Activated CD4-positive, alpha-beta T cell treated with anti-CD3 and anti-CD28 coated beads for 1 hour (primary cell): ENCODE measurements at regions not wholly inside any gene's neighbourhood (a gene's known extent, or its start where the extent isn't known, plus 50 kb on each side); places are given as distances from the start of the nearest gene placed in this dataset.

ENCODE experiments used
- DNase-seq: peaks from one replicate; pipeline ENCODE4 v3.0.0-alpha.2; 2020

DNA sequence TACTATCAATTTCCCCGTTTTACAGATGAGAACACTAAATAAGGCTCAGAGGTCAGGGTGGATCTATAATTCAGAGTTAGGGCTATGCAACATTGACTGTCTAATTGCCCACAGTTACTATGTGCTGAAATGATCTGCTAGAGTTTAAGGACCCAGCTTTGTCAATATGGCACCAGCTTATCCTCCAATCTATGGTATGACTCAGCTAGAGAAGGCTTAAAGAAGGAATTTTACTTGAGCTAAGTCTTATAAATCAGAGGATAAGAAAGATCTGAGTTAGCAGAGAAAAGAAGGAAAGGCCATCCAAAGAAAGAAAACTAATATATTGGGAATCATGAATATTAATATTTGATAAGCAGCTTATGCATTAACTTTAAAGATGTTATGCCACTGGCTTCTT is 78.1 kb downstream of the ASB9 start:
- DNase-seq = no peak

GRCh38 chrX:15188039-15188438 is 81.8 kb downstream of the ASB9 start:
- no peak for DNase-seq

GRCh38 chrX:15177316-15177715 is 92.6 kb downstream of the ASB9 start:
- no peak for DNase-seq

- DNase-seq = no peak
Observed at GRCh38 chrX:15173411-15173810, 96.5 kb downstream of the ASB9 start.

DNA sequence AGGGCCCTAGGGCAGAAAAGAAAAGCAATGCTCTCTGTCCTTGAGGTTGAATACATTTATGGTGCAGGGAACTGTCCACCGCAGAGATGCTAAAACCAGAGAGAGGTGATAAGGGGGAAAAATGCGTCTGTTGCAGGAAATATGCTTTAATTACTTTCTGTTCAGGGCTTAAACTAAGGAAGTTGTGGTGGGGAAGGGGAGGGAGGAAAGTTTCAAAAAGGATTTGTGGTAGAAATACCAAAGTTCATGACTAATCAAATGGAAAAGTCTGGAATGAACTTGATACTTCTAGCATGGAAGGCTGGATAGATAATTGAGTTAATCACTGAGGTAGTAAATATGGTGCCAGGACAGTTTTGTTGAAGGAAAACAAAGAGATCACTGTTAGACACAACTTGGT is 99.0 kb downstream of the ASB9 start:
- DNase-seq = no peak

GRCh38 chrX:15167826-15168225 is 102.1 kb downstream of the ASB9 start:
- no peak for DNase-seq

DNA sequence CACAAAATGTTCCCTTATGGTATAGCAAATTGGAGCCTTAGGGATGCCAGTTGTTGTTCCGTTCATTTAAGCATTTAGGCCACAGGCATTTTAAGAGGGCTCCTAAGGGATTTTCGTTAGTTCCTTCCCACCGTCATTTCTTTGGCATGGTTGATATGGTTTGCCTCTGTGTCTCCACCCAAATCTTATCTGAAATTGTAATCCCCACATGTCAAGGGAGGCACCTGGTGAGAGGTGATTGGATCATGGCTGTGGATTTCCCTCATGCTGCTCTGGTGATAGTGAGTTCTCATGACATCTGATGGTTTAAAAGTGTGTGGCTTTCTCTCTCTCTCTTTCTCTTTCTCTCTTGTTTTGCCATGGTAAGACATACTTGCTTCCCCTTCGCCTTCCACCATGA is 104.1 kb downstream of the ASB9 start:
- no peak for DNase-seq

DNA sequence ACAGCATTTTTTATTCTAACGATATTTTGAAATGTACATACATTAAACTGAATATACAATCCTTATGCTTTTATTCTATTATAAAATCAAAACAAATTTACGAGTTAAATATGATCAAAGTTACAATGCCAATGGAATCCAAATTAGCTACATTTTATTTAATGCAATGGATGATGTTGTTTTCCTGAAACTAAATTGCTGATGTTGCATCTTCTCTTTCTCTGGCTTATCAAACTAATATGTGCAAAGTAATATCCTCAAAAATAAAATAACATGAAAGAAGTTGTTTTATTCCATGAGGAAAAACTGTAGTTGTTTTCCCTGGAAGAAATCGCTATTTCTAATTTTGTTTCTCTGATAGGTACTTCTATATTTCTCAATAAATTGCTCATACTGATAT is 106.8 kb downstream of the ASB9 start:
- no peak for DNase-seq

DNA sequence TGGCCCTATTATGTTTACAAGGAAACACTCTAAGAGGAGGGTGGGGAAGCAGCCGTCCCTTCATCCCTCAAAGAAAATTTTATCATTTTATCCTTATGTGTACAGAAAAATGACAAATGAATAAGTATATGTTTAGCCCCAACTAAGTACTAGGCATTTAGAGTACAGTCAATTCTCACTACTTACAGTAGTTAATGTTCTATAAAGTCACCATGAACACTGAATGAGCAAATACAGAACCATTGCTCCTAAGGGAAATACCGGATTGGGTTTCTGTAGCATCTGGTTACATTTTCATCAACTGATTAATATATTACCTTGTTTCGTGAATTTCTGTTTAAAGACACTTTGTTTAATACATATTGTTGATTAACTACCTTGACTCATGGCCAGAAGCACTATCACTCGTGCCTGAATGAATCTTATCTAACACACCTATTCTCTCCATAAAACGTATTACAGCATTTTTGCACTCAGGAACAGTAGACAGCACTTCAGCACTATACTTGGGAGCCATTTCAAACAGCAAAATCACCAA is 109.3 kb downstream of the ASB9 start:
- DNase-seq = no peak

- DNase-seq = no peak
Observed at GRCh38 chrX:15158736-15159406, 111.0 kb downstream of the ASB9 start.

DNA sequence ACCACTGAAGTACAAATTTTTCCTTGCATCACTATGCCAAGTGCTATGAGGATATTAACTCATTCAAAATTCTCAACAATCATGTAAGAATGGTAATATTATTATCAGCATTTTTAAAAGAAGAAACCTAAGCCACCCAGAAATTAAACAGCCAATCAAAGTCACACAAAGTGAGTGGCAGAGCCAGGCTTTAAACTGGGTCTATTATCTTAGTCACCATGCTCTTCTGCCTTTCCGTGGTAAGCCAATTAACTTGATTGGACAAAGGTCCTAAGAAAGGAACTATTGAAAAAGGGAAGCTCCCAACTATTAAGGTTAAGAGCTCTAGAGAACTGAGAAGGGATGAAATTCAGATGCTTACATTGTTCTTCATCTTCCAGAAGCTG is 111.5 kb downstream of the ASB9 start:
- no peak for DNase-seq

GRCh38 chrX:15157624-15158023 is 112.3 kb downstream of the ASB9 start:
- DNase-seq = no peak

GRCh38 chrX:15151267-15152186 is 118.4 kb downstream of the ASB9 start:
- no peak for DNase-seq

- no peak for DNase-seq
Observed at GRCh38 chrX:15150586-15150985, 119.3 kb downstream of the ASB9 start.

GRCh38 chrX:15146515-15146914 is 123.4 kb downstream of the ASB9 start:
- DNase-seq = no peak

- DNase-seq = no peak
Observed at GRCh38 chrX:15143825-15144121, 126.1 kb downstream of the ASB9 start.

DNA sequence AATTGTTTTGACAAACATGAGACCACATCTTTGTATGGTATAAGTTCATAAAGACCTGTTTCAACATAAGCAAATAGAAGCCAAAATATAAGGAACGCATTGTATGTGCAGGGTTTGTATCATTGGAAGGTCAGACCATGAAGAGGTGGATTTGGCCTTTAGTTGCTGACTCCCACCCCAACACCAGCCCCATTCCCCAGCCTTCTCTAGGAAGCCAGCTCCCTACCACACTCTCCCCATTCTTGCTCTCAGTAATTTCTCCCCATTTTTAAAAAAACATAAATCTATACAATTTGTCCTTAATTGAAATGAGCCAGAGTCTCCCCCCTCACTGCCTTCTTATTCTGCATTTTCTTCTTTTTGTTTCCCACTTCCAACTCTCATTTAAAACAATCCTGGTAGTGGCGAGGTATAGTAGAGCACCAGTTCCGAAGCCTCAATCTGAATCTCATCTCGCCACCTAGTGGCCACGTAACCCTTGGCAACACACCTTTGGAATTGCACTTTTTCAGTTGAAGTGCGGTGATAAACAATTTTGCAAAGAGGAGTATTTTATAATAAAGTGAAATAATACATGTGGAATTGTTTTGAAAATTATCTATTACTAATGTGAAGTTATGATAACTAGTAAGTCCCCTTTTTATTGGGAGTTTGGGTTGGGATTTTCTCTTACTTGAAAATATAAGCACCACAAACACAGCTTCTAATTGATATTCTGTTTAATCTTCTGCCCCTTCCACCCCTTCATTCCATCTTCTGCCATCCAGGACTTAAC is 126.6 kb downstream of the ASB9 start:
- peak; percentile 26 for DNase-seq

DNA sequence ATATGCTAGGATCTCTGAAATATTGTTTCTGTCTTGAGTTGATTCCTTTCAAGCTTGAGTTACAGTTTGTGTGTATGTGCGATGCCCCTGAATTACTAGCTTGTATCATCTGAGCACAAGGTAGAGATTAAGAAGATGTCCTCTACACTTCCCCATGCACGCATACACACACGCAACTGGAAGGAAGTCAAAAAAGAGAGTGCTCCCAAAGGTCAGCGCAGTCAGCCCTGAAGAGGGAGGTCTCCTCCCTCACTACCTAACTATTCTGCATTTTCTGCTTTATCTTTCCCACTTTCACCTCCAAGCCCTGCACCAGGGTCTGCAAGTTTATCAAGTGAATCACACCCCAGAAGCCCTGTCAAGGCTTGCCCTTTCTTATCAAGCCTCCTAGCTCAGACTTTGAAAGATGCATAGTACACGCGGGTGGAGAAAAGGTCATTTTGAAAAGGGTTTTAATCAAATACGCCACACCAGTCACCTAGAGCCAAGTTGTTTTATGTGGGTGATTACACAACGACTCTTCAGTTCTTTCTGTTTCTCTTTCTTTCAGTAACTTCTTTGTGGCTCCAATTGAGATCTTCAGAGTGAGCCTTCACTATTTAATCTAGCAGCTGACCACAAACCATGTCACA is 127.7 kb downstream of the ASB9 start:
- no peak for DNase-seq

- DNase-seq = no peak
Observed at GRCh38 chrX:15136795-15137194, 133.1 kb downstream of the ASB9 start.

DNA sequence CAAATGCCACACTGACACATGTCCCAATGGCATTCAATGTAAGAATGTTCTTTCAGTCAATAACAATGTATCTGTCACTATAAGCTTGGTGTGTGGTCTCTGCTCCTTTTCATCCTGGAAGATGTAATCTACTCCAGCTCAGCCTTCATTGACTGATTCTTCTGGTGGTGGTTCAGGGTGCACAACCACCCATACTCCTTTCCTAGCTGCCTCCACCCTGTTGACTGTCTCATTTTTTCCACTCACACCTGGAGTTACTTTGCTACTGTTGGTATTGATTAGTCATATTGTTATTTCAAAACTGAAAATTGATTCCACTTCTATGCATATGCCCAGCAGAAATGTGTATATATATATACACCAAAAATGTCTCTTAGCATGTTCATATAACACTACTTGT is 140.5 kb downstream of the ASB9 start:
- no peak for DNase-seq

DNA sequence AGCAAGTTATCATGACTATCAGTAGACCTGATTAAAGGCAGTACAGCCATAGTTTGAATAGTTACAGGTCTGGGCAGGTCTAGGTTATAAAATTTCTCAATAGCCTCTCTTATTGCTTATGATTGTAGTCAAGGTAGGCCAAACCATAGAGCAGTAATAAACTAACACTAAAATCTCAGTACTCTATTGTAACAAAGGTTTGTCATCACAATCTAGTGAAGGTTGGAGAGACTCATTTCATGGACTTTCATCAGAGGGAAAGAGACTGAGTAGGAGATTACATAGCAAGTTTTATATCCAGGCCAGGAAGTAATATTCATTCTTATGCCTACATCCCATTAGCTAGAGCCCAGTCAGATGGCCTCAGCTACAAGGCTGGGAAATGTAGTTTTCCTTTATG is 141.0 kb downstream of the ASB9 start:
- DNase-seq = no peak

- no peak for DNase-seq
Observed at GRCh38 chrX:15127010-15127409, 142.9 kb downstream of the ASB9 start.

DNA sequence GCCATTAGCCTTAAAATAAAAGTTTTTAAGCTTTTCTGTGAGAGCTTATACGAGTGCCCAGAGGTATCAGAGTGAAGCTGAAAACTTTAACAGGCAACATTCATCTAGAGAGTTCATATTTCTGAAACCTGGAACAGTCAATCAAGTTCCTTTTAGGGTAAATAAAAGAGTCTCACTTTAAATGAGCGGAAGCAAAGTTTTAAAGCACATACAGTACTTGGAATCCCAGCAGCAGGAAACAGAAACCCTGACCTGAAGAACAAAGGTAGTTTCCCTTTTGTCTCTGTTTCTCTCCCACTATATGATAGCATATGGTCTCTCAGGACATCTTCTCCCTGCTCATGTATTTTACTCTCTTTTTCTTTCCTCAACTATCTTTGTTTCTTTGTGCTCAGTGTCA is 153.0 kb downstream of the ASB9 start:
- no peak for DNase-seq
